NCI-H82 treated with DMSO at 0.1 percent for 48 hours (cell line): ENCODE measurements at regions not wholly inside any gene's neighbourhood (a gene's known extent, or its start where the extent isn't known, plus 50 kb on each side); places are given as distances from the start of the nearest gene placed in this dataset.

ENCODE experiments used
- DNase-seq: peaks from one replicate; lab custom pipeline; 2025; ENCODE audit not compliant: unreplicated experiment; lab: John Stamatoyannopoulos, UW

GRCh38 chr6:3643921-3644738 is 107.4 kb downstream of the PXDC1 start:
- no peak for DNase-seq

GRCh38 chr6:3640868-3641267 is 110.6 kb downstream of the PXDC1 start:
- DNase-seq: no peak

GRCh38 chr6:3638662-3639061 is 112.9 kb downstream of the PXDC1 start:
- DNase-seq: no peak

GRCh38 chr6:3636060-3636459 is 115.5 kb downstream of the PXDC1 start:
- no peak for DNase-seq

- no peak for DNase-seq
These were observed 116.0 kb downstream of the PXDC1 start for GRCh38 chr6:3635482-3635881.

GRCh38 chr6:3634280-3634816 is 117.2 kb downstream of the PXDC1 start:
- no peak for DNase-seq

GRCh38 chr6:3633711-3634110 is 117.8 kb downstream of the PXDC1 start:
- no peak for DNase-seq

- no peak for DNase-seq
These were observed 119.6 kb downstream of the PXDC1 start for GRCh38 chr6:3631877-3632276.

- no peak for DNase-seq
These were observed 120.3 kb downstream of the PXDC1 start for GRCh38 chr6:3631186-3631585.

- no peak for DNase-seq
These were observed 121.2 kb downstream of the PXDC1 start for GRCh38 chr6:3630258-3630835.

- DNase-seq: no peak
These were observed 123.3 kb downstream of the PXDC1 start for GRCh38 chr6:3627956-3628835.

- DNase-seq: no peak
These were observed 124.0 kb downstream of the PXDC1 start for GRCh38 chr6:3627501-3627900.

GRCh38 chr6:3625980-3626563 is 125.4 kb downstream of the PXDC1 start:
- DNase-seq: no peak

- DNase-seq: no peak
These were observed 126.1 kb downstream of the PXDC1 start for GRCh38 chr6:3625149-3625979.

- DNase-seq: no peak
These were observed 127.0 kb downstream of the PXDC1 start for GRCh38 chr6:3624250-3625136.

GRCh38 chr6:3623451-3624249 is 127.9 kb downstream of the PXDC1 start:
- DNase-seq: no peak

GRCh38 chr6:3621411-3621810 is 130.1 kb downstream of the PXDC1 start:
- DNase-seq: no peak

GRCh38 chr6:3620937-3621336 is 130.6 kb downstream of the PXDC1 start:
- DNase-seq: no peak
